PFSK-1 (cell line): ENCODE measurements at regions not wholly inside any gene's neighbourhood (a gene's known extent, or its start where the extent isn't known, plus 50 kb on each side); places are given as distances from the start of the nearest gene placed in this dataset.

Experiments used
- POLR2AphosphoS5 ChIP-seq: IDR thresholded peaks from 2 replicates; pipeline ENCODE4 v1.6.1; 2012; ENCODE audit warnings: low read depth, mild to moderate bottlenecking, control low read depth, low read length, moderate library complexity
- REST ChIP-seq, 2 experiments: IDR thresholded peaks; 2 replicates each; pipeline versions ENCODE4 v1.6.1 to v1.8.0; 2011 to 2012; ENCODE audit warnings: low read depth in 2 of 2, low read length in 2 of 2, control low read depth in 1 of 2, inconsistent platforms in 1 of 2, mild to moderate bottlenecking in 1 of 2, moderate library complexity in 1 of 2; ENCODE audit not compliant: insufficient read depth in 1 of 2

- TF ChIP-seq POLR2AphosphoS5 (no peak), REST (IDR thresholded peaks at IDR 0.05; ENCODE audit: insufficient read depth in 1 of 2, low read depth in 2 of 2, low read length in 2 of 2) (no peak)
Observed at GRCh38 chr4:125727931-125728330, 413.2 kb downstream of the FAT4 start.
